ENCODE measurements at regions not wholly inside any gene's neighbourhood (a gene's known extent, or its start where the extent isn't known, plus 50 kb on each side); places are given as distances from the start of the nearest gene placed in this dataset.
"Not testable (repeated sequence)": the region's sequence is repeated elsewhere in the genome, so short reads cannot be mapped to it uniquely, and the experiment has no call there.

GRCh38 chr16:61148930-61149329 lies 887.3 kb downstream of the CDH8 start:
- H3K27ac Mint-ChIP-seq, result no peak overlapping the region
- H3K4me3 Mint-ChIP-seq, result no peak overlapping the region
- no peaks in the 10 kb centered on the region for H3K27me3 Mint-ChIP-seq (ENCODE audit: low read depth)
- no peaks in the 10 kb centered on the region for H3K36me3 Mint-ChIP-seq (ENCODE audit: low read depth)
- H3K4me1 Mint-ChIP-seq (ENCODE audit: low read depth), result no peaks in the 10 kb centered on the region
- H3K9me3 Mint-ChIP-seq, result peaks cover 22% of the 10 kb centered on the region

- Mint-ChIP-seq H3K4me3 (no peak overlapping the region), H3K36me3 (ENCODE audit: low read depth) (no peaks in the 10 kb centered on the region), H3K27me3 (ENCODE audit: low read depth) (no peaks in the 10 kb centered on the region), H3K4me1 (ENCODE audit: low read depth) (no peaks in the 10 kb centered on the region), H3K9me3 (peaks cover 30% of the 10 kb centered on the region), H3K27ac (no peak overlapping the region)
Measured at GRCh38 chr16:61146429-61146828, 889.8 kb downstream of the CDH8 start.

GRCh38 chr16:61131447-61131846 lies 904.8 kb downstream of the CDH8 start:
- Mint-ChIP-seq H3K27me3 (ENCODE audit: low read depth) (no peaks in the 10 kb centered on the region), H3K9me3 (peaks cover 31% of the 10 kb centered on the region), H3K36me3 (ENCODE audit: low read depth) (no peaks in the 10 kb centered on the region), H3K27ac (no peak overlapping the region), H3K4me1 (ENCODE audit: low read depth) (no peaks in the 10 kb centered on the region), H3K4me3 (no peak overlapping the region)

- Mint-ChIP-seq H3K9me3 (peaks cover 25% of the 10 kb centered on the region), H3K27me3 (ENCODE audit: low read depth) (no peaks in the 10 kb centered on the region), H3K36me3 (ENCODE audit: low read depth) (no peaks in the 10 kb centered on the region)
Measured at GRCh38 chr16:61128545-61129323, 907.5 kb downstream of the CDH8 start.

GRCh38 chr16:61105544-61105943 lies 930.7 kb downstream of the CDH8 start:
- Mint-ChIP-seq H3K36me3 (ENCODE audit: low read depth) (no peaks in the 10 kb centered on the region), H3K4me3 (no peak overlapping the region), H3K9me3 (peaks cover 23% of the 10 kb centered on the region), H3K27ac (no peak overlapping the region), H3K4me1 (ENCODE audit: low read depth) (no peaks in the 10 kb centered on the region), H3K27me3 (ENCODE audit: low read depth) (no peaks in the 10 kb centered on the region)

More at GRCh38 chr16:61128545-61129323, 907.5 kb downstream of the CDH8 start:
- Mint-ChIP-seq H3K4me3 (no peak overlapping the region), H3K4me1 (ENCODE audit: low read depth) (no peaks in the 10 kb centered on the region), H3K27ac (no peak overlapping the region)

GRCh38 chr16:61098505-61098904 lies 937.7 kb downstream of the CDH8 start:
- Mint-ChIP-seq H3K27ac (no peak overlapping the region), H3K27me3 (ENCODE audit: low read depth) (no peaks in the 10 kb centered on the region), H3K4me1 (ENCODE audit: low read depth) (no peaks in the 10 kb centered on the region), H3K9me3 (peaks cover 25% of the 10 kb centered on the region), H3K36me3 (ENCODE audit: low read depth) (peaks cover 2% of the 10 kb centered on the region), H3K4me3 (no peak overlapping the region)

DNA sequence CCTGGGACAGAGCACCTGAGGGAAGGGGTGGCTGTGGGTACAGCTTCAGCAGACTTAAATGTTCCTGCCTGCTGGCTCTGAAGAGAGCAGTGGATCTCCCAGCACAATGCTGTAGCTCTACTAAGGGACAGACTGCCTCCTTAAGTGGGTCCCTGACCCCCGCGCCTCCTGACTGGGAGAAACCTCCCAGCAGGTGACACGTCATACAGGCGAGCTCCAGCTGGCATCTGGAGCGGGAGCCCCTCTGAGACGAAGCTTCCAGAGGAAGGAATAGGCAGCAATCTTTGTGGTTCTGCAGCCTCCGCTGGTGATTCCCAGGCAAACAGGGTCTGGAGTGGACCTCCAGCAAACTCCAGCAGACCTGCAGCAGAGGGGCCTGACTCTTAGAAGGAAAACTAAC lies 944.9 kb downstream of the CDH8 start:
- H3K27me3 Mint-ChIP-seq (ENCODE audit: low read depth); H3K4me3 Mint-ChIP-seq; H3K4me1 Mint-ChIP-seq (ENCODE audit: low read depth); H3K36me3 Mint-ChIP-seq (ENCODE audit: low read depth); H3K27ac Mint-ChIP-seq: not testable (repeated sequence)
- H3K9me3 Mint-ChIP-seq, result peaks cover 37% of the 10 kb centered on the region

- H3K27ac Mint-ChIP-seq, result no peak overlapping the region
Measured at GRCh38 chr16:61083711-61084110, 952.5 kb downstream of the CDH8 start.

GRCh38 chr16:61074324-61074723 lies 961.9 kb downstream of the CDH8 start:
- Mint-ChIP-seq H3K27ac (no peak overlapping the region), H3K9me3 (peaks cover 27% of the 10 kb centered on the region), H3K4me1 (ENCODE audit: low read depth) (no peaks in the 10 kb centered on the region), H3K4me3 (no peak overlapping the region), H3K27me3 (ENCODE audit: low read depth) (no peaks in the 10 kb centered on the region), H3K36me3 (ENCODE audit: low read depth) (no peaks in the 10 kb centered on the region)

More at GRCh38 chr16:61083711-61084110, 952.5 kb downstream of the CDH8 start:
- Mint-ChIP-seq H3K9me3 (peaks cover 30% of the 10 kb centered on the region), H3K4me3 (no peak overlapping the region), H3K4me1 (ENCODE audit: low read depth) (no peaks in the 10 kb centered on the region), H3K27me3 (ENCODE audit: low read depth) (no peaks in the 10 kb centered on the region), H3K36me3 (ENCODE audit: low read depth) (no peaks in the 10 kb centered on the region)

- no peaks in the 10 kb centered on the region for H3K27me3 Mint-ChIP-seq (ENCODE audit: low read depth)
- H3K4me1 Mint-ChIP-seq (ENCODE audit: low read depth), result no peaks in the 10 kb centered on the region
- H3K4me3 Mint-ChIP-seq, result no peak overlapping the region
- no peak overlapping the region for H3K27ac Mint-ChIP-seq
- peaks cover 12% of the 10 kb centered on the region for H3K9me3 Mint-ChIP-seq
- H3K36me3 Mint-ChIP-seq (ENCODE audit: low read depth), result no peaks in the 10 kb centered on the region
Measured at GRCh38 chr16:61057635-61058034, 978.6 kb downstream of the CDH8 start.

DNA sequence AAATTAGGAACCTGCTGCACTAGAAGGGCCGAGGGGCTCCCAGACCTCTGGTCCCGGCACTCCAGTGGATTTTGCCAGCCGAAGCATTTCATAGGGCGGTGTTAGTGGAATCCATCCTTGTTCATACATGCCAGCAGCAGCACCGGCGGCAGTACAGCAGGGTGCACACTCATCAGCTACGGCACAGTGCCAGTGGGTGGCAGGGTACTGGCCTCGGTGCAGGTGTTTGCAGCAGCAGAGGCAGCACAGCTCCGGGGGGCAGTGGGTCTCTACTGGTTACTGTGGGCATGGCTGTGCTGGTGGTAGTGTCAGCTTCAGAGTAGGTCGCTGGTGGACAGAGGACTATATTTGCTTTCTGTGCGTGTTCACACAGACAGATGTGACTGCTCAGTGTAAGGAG lies 985.7 kb downstream of the CDH8 start:
- Mint-ChIP-seq H3K4me1 (ENCODE audit: low read depth) (no peaks in the 10 kb centered on the region), H3K27ac (no peak overlapping the region), H3K9me3 (peaks cover 18% of the 10 kb centered on the region), H3K4me3 (no peak overlapping the region), H3K36me3 (ENCODE audit: low read depth) (no peaks in the 10 kb centered on the region), H3K27me3 (ENCODE audit: low read depth) (no peaks in the 10 kb centered on the region)

DNA sequence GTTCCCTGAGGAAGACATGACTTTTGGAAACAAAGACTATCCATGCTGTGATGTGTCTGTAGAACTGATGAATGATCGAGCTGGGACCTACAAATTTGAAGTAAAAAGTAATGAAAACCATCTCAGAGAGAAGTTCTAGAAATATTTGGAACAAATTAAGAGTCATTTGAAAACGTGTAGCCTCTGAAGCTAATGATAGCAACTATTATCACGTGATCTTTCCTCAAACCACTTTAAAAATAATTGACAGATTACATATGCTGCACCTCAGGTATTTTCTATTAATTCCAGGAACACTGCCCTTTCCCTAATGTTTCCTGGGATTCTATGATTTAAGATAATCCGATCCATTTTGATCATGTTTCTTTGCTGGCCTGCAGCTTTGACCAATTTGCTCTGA lies 990.3 kb downstream of the CDH8 start:
- no peaks in the 10 kb centered on the region for H3K36me3 Mint-ChIP-seq (ENCODE audit: low read depth)
- H3K4me1 Mint-ChIP-seq (ENCODE audit: low read depth), result no peaks in the 10 kb centered on the region
- no peak overlapping the region for H3K4me3 Mint-ChIP-seq
- peaks cover 21% of the 10 kb centered on the region for H3K9me3 Mint-ChIP-seq
- H3K27me3 Mint-ChIP-seq (ENCODE audit: low read depth), result no peaks in the 10 kb centered on the region
- H3K27ac Mint-ChIP-seq, result no peak overlapping the region

DNA sequence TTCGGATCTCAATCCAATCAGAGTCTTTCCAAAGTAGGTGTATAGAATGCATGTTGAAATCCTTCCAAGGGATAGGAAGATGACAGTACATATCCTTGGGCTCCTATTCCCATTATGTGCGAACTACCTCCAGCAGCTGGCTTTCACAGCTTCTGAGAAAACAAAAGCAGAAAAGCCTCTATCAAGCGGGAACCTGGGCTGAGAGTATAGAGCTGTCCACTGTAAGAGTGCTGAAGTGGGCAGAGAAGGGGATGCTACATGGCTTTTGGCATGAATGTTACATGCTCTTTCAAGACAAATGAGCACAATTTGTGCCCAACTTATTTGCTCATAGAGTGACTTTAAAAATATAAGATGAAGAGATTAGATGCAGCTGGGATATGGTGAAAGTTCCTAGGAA lies 993.5 kb downstream of the CDH8 start:
- no peaks in the 10 kb centered on the region for H3K4me1 Mint-ChIP-seq (ENCODE audit: low read depth)
- no peak overlapping the region for H3K4me3 Mint-ChIP-seq
- no peak overlapping the region for H3K27ac Mint-ChIP-seq
- no peaks in the 10 kb centered on the region for H3K36me3 Mint-ChIP-seq (ENCODE audit: low read depth)
- peaks cover 6% of the 10 kb centered on the region for H3K9me3 Mint-ChIP-seq
- H3K27me3 Mint-ChIP-seq (ENCODE audit: low read depth), result no peaks in the 10 kb centered on the region

DNA sequence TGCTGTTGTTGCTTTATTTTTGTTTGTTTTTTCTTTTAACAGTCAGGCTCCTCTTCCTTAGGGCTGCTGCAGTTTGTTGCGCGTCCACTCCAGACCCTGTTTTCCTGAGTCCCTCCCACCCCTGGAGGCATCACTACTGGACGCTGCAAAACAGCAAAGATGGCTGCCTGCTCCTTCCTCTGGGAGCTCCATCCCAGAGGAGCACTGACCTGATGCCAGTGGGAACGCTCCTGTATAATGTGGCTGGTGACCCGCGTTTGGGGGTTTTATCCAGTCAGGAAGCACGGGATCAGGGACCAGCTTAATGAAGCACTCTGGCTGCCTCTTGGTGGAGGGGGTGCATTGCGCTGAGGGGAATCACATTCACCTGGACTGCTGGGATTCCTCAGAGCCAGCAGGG lies 1005.6 kb downstream of the CDH8 start:
- no peak overlapping the region for H3K27ac Mint-ChIP-seq
- H3K27me3 Mint-ChIP-seq (ENCODE audit: low read depth), result no peaks in the 10 kb centered on the region
- H3K4me3 Mint-ChIP-seq, result no peak overlapping the region
- H3K9me3 Mint-ChIP-seq, result peaks cover 26% of the 10 kb centered on the region
- H3K4me1 Mint-ChIP-seq (ENCODE audit: low read depth), result no peaks in the 10 kb centered on the region
- no peaks in the 10 kb centered on the region for H3K36me3 Mint-ChIP-seq (ENCODE audit: low read depth)

DNA sequence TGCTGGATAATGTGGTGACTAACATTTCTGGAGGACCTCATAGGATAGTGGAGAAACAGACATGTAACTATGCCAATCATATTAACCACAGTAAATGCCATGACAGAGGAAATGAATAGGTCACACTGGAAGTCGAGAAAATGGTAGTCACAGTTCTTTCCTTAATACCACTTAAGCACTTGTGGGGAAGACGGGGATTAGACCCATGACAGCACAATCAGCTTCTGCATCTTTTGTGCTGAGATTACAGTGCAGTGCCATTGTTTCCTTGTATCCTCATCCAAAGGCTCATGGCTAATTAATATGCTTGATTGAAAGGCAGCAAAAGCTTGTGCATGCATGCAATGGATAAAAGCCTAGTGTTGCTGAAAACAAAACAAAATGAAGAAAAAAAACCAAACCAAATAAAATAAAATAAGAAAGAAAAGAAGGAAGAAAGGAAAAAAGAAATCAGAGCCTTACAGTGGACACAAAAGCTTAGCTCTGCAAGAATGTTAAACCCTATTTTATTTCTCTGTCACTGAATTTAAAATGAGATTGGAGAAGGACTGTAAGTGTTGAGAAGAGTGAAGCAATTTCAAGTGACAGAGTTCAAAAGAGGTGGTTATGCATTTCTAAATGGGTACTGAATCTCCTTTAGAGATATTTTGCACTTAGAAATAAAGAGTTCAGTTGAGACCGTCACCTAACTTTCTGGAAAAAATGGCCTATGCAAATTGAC lies 1011.9 kb downstream of the CDH8 start:
- Mint-ChIP-seq H3K27me3 (ENCODE audit: low read depth) (no peaks in the 10 kb centered on the region), H3K4me3 (no peak overlapping the region), H3K27ac (no peak overlapping the region), H3K4me1 (ENCODE audit: low read depth) (no peaks in the 10 kb centered on the region), H3K36me3 (ENCODE audit: low read depth) (no peaks in the 10 kb centered on the region), H3K9me3 (peaks cover 24% of the 10 kb centered on the region)

Data from T-helper 1 cell treated with Interleukin-12 subunit alpha and Interleukin-12 subunit beta and Interleukin-4 antibody, amounts not matched to agents 30 μg/mL and 1 μg/mL, for 36 hours (primary cell).